Gastroesophageal sphincter (tissue), 3 donors: ENCODE measurements at regions not wholly inside any gene's neighbourhood (a gene's known extent, or its start where the extent isn't known, plus 50 kb on each side); places are given as distances from the start of the nearest gene placed in this dataset.

Source experiments
- CTCF ChIP-seq, 4 experiments: fragments of 200-600 bp in 2 of 4; fragments of 450-650 bp in 2 of 4; sonication (generic) in 1 of 4; IDR thresholded peaks; one replicate each; pipeline ENCODE4 v1.5.1; 2017 to 2019; ENCODE audit warnings: antibody characterized with exemption in 4 of 4, mild to moderate bottlenecking in 2 of 4, moderate library complexity in 2 of 4
- POLR2AphosphoS5 ChIP-seq: sonication (generic); formaldehyde crosslinking; IDR thresholded peaks from one replicate; pipeline ENCODE4 v1.6.1; 2017; ENCODE audit warnings: antibody characterized with exemption

GRCh38 chr3:76310667-76311066 lies 525.3 kb upstream of the ZNF717 start:
- no peak for TF ChIP-seq CTCF (IDR thresholded peaks at IDR 0.05)
- no peak for TF ChIP-seq POLR2AphosphoS5
